ENCODE measurements at regions not wholly inside any gene's neighbourhood (a gene's known extent, or its start where the extent isn't known, plus 50 kb on each side); places are given as distances from the start of the nearest gene placed in this dataset.

DNA sequence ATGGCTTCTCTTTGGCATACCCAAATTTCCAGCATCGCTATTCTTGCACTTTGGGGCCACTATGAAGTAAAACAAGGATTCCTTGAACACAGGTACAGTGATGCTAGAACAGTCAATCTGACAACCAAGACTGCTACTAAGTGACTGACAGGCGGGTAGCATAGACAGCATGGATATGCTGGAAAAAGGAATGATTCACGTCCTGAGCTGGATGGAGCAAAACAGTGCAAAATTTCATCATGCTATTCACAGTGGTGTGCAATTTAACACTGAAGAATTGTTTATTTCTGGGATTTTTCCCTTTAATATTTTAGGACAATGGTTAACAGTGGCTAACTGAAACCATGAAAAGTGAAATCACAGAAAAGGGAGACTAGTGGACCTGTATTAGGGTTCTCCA, 1511.2 kb upstream of the ZEB2 start:
- Mint-ChIP-seq H3K27ac (no peak overlapping the region), H3K4me1 (no peaks in the 10 kb centered on the region), H3K27me3 (ENCODE audit: low read depth) (no peaks in the 10 kb centered on the region), H3K36me3 (ENCODE audit: insufficient read depth in 1 of 3, low read depth in 3 of 3) (no peaks in the 10 kb centered on the region; a peak in 1 of 7 replicates), H3K4me3 (no peak overlapping the region), H3K9me3 (no peaks in the 10 kb centered on the region; a peak in 1 of 5 replicates)
- no peak overlapping the region for H2BK12ac ChIP-seq (ENCODE audit: insufficient read length, low read depth, low read length)
- H3T11ph ChIP-seq (ENCODE audit: low read length): no peak overlapping the region
- H3K79me2 ChIP-seq (ENCODE audit: insufficient read depth, low read length): no peaks in the 10 kb centered on the region
- H3K79me1 ChIP-seq (ENCODE audit: insufficient read depth, low read depth, low read length, poor library complexity, severe bottlenecking): no peaks in the 10 kb centered on the region
- no peak overlapping the region for H3K14ac ChIP-seq (ENCODE audit: insufficient read depth, low read length)
- no peak overlapping the region for H2BK15ac ChIP-seq (ENCODE audit: low read depth, low read length)
- H3K56ac ChIP-seq (ENCODE audit: insufficient read length, low read depth, low read length): no peak overlapping the region
- H3K9me3 ChIP-seq (ENCODE audit: control insufficient read depth, low read depth, low read length): no peaks in the 10 kb centered on the region
- no peak overlapping the region for H4K91ac ChIP-seq (ENCODE audit: insufficient read length, low read depth, low read length)
- no peaks in the 10 kb centered on the region for H3K23me2 ChIP-seq (ENCODE audit: insufficient read length, low read depth, low read length, poor library complexity, severe bottlenecking)
- no peak overlapping the region for H3K18ac ChIP-seq (ENCODE audit: insufficient read length, low read depth, low read length)
- H4K20me1 ChIP-seq (ENCODE audit: control insufficient read depth, insufficient read depth, insufficient read length): no peaks in the 10 kb centered on the region
- no peak overlapping the region for H4K8ac ChIP-seq (replicated peaks; ENCODE audit: insufficient read length, low read depth, low read length)
- no peak overlapping the region for H2BK120ac ChIP-seq (ENCODE audit: low read depth, low read length, poor library complexity, severe bottlenecking)
- H3K27ac ChIP-seq (ENCODE audit: insufficient read length, low read depth, low read length): no peak overlapping the region
- H4K5ac ChIP-seq (ENCODE audit: insufficient read length, low read depth, low read length): no peak overlapping the region
- H2AK5ac ChIP-seq (ENCODE audit: insufficient read length, low read length): no peak overlapping the region
- H2BK20ac ChIP-seq (ENCODE audit: low read depth, low read length, poor library complexity, severe bottlenecking): no peak overlapping the region
- no peaks in the 10 kb centered on the region for H3K4me1 ChIP-seq (ENCODE audit: insufficient read depth, low read length)
- no peak overlapping the region for H2AFZ ChIP-seq (ENCODE audit: low read length)
- TF ChIP-seq, protein P1, sequence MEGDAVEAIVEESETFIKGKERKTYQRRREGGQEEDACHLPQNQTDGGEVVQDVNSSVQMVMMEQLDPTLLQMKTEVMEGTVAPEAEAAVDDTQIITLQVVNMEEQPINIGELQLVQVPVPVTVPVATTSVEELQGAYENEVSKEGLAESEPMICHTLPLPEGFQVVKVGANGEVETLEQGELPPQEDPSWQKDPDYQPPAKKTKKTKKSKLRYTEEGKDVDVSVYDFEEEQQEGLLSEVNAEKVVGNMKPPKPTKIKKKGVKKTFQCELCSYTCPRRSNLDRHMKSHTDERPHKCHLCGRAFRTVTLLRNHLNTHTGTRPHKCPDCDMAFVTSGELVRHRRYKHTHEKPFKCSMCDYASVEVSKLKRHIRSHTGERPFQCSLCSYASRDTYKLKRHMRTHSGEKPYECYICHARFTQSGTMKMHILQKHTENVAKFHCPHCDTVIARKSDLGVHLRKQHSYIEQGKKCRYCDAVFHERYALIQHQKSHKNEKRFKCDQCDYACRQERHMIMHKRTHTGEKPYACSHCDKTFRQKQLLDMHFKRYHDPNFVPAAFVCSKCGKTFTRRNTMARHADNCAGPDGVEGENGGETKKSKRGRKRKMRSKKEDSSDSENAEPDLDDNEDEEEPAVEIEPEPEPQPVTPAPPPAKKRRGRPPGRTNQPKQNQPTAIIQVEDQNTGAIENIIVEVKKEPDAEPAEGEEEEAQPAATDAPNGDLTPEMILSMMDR (conservative IDR thresholded peaks at IDR 0.05): no peak
- no peak overlapping the region for H3K4me2 ChIP-seq (ENCODE audit: insufficient read depth, insufficient read length, low read length)
- no peak overlapping the region for H2BK5ac ChIP-seq (ENCODE audit: insufficient read length, low read length)
- no peak for DNase-seq
- no CpG with 5 or more reads among the region's 3 CpGs for WGBS (ENCODE audit: extremely low coverage, insufficient read length, low lambda C conversion rate)
- no peak overlapping the region for H3K4ac ChIP-seq (ENCODE audit: low read depth, low read length)
- H3K9ac ChIP-seq (ENCODE audit: extremely low read depth, insufficient read length, low read length): no peak overlapping the region
- no peaks in the 10 kb centered on the region for H3K27me3 ChIP-seq (ENCODE audit: insufficient read depth, low read length)
- no peak overlapping the region for H3K23ac ChIP-seq (ENCODE audit: insufficient read length, low read depth, low read length)
